GM12873 (cell line): ENCODE measurements at regions not wholly inside any gene's neighbourhood (a gene's known extent, or its start where the extent isn't known, plus 50 kb on each side); places are given as distances from the start of the nearest gene placed in this dataset.

Experiments
- TF ChIP-seq, protein P1 (sequence below): IDR thresholded peaks from 2 replicates; pipeline ENCODE4 v1.5.1; 2012; ENCODE audit warnings: low read depth, mild to moderate bottlenecking, moderate library complexity, low read length, control low read depth; ENCODE audit not compliant: insufficient read depth; ENCODE audit errors: missing control alignments

DNA sequence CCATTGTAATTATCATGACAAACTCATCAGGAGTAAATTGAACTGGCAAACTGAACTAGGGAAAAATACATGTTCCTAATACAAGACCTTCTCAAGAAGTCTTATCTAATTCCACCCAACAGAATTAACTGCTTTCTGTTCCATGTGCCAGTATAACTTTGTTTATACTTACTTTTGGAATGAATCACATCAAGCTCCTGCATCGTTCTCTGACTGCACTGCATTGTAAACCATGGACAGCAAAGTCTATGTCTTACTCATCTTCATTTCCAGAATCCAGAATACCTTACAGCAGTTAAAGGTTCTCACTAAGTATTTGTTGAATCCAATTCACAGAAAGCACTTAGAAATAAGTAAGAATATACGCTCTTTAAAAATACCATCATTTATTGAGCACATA is 102.8 kb downstream of the PLK2 start:
- TF ChIP-seq, protein P1, sequence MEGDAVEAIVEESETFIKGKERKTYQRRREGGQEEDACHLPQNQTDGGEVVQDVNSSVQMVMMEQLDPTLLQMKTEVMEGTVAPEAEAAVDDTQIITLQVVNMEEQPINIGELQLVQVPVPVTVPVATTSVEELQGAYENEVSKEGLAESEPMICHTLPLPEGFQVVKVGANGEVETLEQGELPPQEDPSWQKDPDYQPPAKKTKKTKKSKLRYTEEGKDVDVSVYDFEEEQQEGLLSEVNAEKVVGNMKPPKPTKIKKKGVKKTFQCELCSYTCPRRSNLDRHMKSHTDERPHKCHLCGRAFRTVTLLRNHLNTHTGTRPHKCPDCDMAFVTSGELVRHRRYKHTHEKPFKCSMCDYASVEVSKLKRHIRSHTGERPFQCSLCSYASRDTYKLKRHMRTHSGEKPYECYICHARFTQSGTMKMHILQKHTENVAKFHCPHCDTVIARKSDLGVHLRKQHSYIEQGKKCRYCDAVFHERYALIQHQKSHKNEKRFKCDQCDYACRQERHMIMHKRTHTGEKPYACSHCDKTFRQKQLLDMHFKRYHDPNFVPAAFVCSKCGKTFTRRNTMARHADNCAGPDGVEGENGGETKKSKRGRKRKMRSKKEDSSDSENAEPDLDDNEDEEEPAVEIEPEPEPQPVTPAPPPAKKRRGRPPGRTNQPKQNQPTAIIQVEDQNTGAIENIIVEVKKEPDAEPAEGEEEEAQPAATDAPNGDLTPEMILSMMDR = no peak

DNA sequence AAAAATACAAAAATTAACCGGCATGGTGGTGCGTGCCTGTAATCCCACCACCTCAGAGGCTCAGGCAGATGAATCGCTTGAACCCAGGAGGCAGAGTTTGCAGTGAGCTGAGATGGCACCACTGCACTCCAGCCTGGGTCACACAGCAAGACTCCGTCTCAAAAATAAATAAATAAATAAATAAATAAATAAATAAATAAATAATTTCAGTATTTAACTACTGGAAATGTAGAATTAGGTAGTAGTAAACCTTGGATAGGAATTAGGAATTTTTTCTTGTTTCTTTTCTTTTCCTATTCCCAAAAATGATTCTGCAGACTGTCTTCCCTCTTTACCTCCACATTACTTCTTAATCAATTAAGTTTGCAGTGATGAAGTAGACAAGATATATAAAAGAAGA is 103.2 kb downstream of the PLK2 start:
- TF ChIP-seq, protein P1 = no peak

DNA sequence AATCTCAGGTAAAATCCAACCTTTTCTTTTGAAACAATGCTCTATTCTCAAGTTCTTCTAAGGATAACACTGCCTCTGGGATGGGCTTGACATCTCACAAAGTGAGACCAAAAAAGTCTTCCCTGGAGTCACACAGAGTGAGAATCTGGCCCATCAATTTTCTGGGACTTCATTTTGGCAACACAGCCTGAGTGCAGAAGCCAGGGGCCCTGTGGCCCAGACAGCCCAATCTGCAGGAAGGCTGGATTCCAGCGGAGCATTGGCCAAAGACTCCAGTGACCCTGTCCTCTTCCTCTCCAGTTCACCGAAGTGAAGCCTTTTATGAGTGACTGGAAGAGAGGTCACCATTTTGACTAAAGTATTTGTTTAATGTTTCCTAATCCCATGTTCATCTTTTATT is 105.1 kb downstream of the PLK2 start:
- TF ChIP-seq, protein P1 = no peak

DNA sequence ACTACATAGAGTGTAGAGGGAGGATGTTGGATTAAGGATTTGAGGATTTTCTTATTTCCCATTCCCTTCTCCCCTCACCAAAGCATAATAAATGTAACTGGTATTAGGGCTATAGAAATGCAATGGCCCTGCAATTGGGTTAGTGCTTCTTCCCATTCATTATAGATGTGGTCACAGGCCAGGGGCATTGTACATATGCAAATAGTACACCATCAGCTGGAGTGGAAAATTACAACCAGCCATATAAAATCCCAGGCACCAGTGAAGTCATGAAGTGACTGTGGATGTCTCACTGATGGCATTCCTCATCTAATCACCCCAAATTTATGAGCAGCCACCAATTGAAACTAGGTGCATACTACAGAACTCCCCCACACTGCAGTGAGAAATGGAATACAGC is 105.9 kb downstream of the PLK2 start:
- TF ChIP-seq, protein P1 = no peak

DNA sequence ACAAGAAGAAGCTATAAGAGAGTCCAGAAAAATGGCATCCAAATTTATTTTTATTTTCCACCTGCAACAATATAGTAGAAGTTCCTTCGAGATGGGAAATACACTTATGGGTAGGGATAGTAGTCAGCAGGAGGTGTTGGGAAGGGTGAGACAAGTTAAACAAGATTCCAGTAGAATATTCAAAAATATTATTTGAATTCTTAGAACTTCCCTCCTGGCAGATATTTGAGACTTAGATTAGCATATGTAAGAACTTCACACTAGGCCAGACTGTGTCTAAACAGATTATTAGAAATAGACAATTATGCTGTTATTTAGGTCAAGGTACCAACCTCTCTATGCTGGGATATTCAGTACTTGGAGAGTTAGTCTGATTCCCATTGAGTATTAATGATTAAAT is 108.7 kb downstream of the PLK2 start:
- TF ChIP-seq, protein P1 = no peak

DNA sequence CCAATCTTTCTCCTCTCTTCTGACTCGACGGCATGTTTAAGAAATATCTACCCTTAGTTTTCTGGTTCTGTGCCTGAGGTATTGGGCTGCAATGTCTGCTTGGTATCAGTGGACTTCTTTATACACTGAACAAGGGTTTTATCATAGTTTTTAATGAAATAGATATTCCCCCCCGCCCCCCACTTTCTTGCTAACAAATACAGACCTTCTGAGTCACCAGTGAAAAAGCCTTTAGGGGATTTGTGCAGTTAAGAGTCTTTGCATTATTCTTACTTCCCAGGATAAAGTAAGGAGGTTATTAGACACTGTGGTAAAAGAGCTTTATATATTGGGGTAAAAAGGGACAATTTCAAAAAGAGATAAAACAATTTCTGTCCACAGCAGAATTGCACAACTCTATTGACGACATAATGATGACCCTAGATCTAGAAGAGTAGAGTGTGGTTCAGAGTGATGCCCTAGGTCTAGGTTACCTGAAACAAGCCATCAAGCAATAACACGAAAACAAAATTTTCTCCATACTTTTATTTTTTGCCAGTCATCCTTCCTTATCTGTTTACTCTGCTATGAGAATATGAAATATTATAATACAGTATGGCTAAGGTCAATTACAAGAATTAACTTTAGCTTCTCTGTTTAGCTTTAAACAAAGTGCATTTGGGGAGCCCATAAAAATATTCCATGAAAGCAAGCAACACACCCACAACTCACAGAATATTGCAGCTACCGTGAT is 110.7 kb downstream of the PLK2 start:
- TF ChIP-seq, protein P1 = no peak

DNA sequence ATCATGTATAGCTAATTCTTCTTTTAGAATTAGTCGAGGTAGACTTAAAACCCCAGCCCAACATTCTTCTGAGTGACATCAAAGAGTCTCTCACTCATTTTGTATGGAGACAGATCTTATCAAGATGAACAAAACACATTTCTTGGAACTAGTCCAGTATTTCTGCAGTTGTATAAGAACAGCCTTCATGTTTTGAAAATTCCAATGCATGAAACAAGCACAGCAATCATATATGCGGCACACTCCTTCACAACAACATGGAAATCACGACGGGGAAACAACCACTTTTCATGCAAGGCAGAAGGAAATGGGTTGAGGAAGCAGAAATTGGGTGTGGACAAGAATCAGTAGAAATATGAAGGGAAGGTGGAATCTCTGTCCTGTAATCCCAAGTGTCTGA is 113.8 kb downstream of the PLK2 start:
- TF ChIP-seq, protein P1 = no peak

DNA sequence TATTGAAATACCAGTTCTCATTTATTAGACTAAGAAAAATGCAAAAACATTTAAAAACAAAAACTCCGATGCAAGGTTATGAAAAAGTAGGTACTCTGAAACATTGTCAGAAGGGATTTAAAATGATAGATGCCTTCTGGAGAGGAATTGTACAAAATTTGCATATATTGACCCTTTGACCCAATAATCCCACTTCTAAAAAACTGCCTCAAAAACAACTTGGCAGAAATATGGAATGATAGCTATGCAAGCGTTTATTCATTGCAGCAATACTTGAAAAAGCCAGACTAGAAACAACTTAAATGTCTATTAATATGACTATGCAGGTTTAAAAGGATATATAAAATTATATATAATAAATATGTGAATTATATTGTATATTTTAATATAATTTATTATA is 118.4 kb downstream of the PLK2 start:
- TF ChIP-seq, protein P1 = no peak
